Activated CD4-positive, alpha-beta T cell treated with anti-CD3 and anti-CD28 coated beads, Interleukin-2, amount 10 ng/mL, durations not matched to agents 7 days and 5 days (primary cell): ENCODE measurements at regions not wholly inside any gene's neighbourhood (a gene's known extent, or its start where the extent isn't known, plus 50 kb on each side); places are given as distances from the start of the nearest gene placed in this dataset.

Experiments
- CTCF ChIA-PET: fragments of 350-600 bp; sonication (Branson Sonifier 250); formaldehyde crosslinking; loops from one replicate; lab custom pipeline; 2021; ENCODE audit warnings: antibody characterized with exemption; lab: Charles Lee
- POLR2A ChIA-PET: fragments of 350-600 bp; sonication (Branson Sonifier 250); formaldehyde crosslinking; loops from one replicate; lab custom pipeline; 2021; ENCODE audit warnings: antibody characterized with exemption; lab: Charles Lee
- DNase-seq: peaks from one replicate; pipeline ENCODE4 v3.0.0-alpha.2; 2020
- H3K27ac Mint-ChIP-seq: one replicate; pipeline ENCODE4 v1.8.0; 2021; ENCODE audit warnings: mild to moderate bottlenecking, moderate library complexity, mixed read lengths
- H3K27me3 Mint-ChIP-seq: one replicate; pipeline ENCODE4 v1.8.0; 2021; ENCODE audit warnings: mixed read lengths
- H3K36me3 Mint-ChIP-seq: one replicate; pipeline ENCODE4 v1.8.0; 2021; ENCODE audit warnings: low read depth, mixed read lengths
- H3K4me1 Mint-ChIP-seq: one replicate; pipeline ENCODE4 v1.8.0; 2021; ENCODE audit warnings: mixed read lengths
- H3K4me3 Mint-ChIP-seq: one replicate; pipeline ENCODE4 v1.8.0; 2021; ENCODE audit warnings: mild to moderate bottlenecking, moderate library complexity, mixed read lengths
- H3K9me3 Mint-ChIP-seq: one replicate; pipeline ENCODE4 v1.8.0; 2021; ENCODE audit warnings: mixed read lengths

DNA sequence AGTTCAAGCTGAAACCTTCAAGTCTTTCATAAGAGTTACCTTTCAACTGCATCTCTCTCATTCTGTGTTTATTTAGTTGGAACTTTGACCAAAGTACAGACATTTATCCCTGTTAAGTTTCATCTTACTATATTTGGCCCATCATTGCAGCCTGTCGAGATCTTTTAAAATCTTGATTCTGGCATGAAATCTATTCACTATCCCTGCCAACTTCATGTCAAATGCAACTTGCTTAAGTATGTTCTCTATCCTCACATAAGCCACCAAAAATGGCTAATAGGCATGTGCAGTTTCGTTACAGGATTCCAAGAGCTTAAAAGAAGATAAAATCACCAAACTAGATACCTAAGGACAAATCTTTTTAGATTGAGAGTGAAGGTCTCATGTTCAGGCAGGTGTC, 117.5 kb upstream of the KCNQ5 start:
- no peaks in the 10 kb centered on the region for H3K36me3 Mint-ChIP-seq
- no peaks in the 10 kb centered on the region for H3K4me1 Mint-ChIP-seq
- H3K27ac Mint-ChIP-seq = no peak overlapping the region
- no peaks in the 10 kb centered on the region for H3K9me3 Mint-ChIP-seq
- CTCF ChIA-PET = no interaction called here
- no peak for DNase-seq
- H3K4me3 Mint-ChIP-seq = no peak overlapping the region
- POLR2A ChIA-PET = no interaction called here
- H3K27me3 Mint-ChIP-seq = peaks cover 4% of the 10 kb centered on the region

DNA sequence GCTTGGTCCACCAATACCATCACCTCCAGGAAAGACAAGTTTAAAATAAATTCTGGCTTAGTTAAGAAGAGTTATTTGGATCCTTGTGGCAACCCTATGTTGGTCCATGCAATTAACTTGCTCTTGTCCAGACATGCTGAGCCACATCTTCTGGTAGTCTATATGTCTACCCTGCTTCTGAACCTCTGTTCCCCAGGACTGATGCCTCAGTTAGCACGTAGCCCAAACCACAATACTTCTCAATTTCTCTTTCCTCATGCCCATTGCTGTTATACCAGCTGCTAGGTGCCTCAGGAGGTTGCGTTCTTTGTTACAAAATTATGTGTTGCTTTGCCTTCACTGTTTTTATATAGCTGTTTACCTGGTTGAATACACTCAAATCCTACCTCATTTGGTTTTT, 116.4 kb upstream of the KCNQ5 start:
- H3K9me3 Mint-ChIP-seq = no peaks in the 10 kb centered on the region
- ChIA-PET POLR2A (no interaction called here), CTCF (no interaction called here)
- H3K4me3 Mint-ChIP-seq = no peak overlapping the region
- no peak overlapping the region for H3K27ac Mint-ChIP-seq
- peaks cover 11% of the 10 kb centered on the region for H3K27me3 Mint-ChIP-seq
- no peaks in the 10 kb centered on the region for H3K36me3 Mint-ChIP-seq
- no peaks in the 10 kb centered on the region for H3K4me1 Mint-ChIP-seq
- no peak for DNase-seq

DNA sequence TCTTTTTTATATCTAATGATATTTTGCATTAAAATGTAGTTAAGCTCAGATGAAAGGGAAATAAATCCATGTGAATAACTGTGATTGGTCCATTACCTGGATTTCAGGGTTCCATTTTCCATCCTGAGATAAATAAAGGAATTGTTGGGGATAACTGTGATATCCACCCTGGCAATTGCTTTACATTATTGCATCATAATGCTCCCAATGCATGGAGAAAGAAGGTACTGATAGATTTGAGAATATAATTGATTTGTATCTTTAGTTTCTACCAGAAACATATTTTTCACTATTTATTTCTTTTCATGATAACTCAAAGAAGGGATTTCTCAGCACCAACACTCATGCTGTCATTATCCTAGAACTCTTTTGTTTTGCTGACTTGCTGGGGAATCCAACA, 102.0 kb upstream of the KCNQ5 start:
- H3K4me3 Mint-ChIP-seq = no peak overlapping the region
- H3K9me3 Mint-ChIP-seq = no peaks in the 10 kb centered on the region
- DNase-seq = no peak
- CTCF ChIA-PET = no interaction called here
- H3K27ac Mint-ChIP-seq = no peak overlapping the region
- no peaks in the 10 kb centered on the region for H3K36me3 Mint-ChIP-seq
- H3K27me3 Mint-ChIP-seq = peaks cover 7% of the 10 kb centered on the region
- no peaks in the 10 kb centered on the region for H3K4me1 Mint-ChIP-seq
- POLR2A ChIA-PET = no interaction called here

DNA sequence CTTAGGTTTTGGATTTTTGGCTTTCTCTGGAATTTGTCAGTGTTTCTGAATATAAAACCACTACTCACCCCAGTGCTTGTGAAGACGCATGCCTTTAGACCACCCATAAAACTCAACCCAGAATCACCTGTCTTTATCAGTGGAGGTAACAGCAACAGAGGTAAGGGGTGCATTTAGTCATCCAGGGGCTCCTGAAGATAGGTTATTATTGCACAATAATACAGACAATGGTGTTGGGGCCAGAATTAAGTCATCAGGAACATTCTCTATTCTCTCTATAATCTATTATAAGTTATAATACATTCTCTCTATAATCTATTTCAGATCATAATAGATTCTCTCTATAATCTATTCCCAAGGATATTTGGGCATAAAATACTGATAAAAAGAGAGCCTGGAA, 100.2 kb upstream of the KCNQ5 start:
- H3K4me1 Mint-ChIP-seq = no peaks in the 10 kb centered on the region
- H3K9me3 Mint-ChIP-seq = no peaks in the 10 kb centered on the region
- H3K27ac Mint-ChIP-seq = no peak overlapping the region
- H3K4me3 Mint-ChIP-seq = no peak overlapping the region
- H3K27me3 Mint-ChIP-seq = peaks cover 6% of the 10 kb centered on the region
- CTCF ChIA-PET = interaction anchor here (0.6 kb wide), 1 partner anchor 422 kb away, joined by 3 read pairs; no protein-coding TSS in a partner anchor
- no peak for DNase-seq
- H3K36me3 Mint-ChIP-seq = no peaks in the 10 kb centered on the region
- POLR2A ChIA-PET = no interaction called here

DNA sequence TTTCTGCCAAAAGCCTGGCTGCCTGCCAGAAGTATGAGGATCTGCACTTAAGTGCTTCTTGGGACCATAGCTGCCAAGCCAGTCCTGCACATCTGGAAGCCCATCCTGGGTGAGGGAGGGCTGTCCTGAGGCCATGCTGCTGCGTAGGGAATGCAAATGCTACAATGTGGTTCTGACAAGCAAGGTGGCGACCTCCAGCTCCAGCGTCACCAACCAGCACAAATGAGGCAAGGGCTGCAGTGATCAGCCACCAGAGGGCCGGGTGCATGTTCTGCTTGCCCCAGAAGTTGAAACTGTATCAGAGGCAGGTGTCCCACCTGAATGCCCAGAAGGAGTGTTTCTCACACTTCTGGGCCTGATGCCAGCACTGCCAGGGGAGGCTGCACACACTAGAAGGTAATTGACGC, 99.1 kb upstream of the KCNQ5 start:
- DNase-seq = no peak
- CTCF ChIA-PET = no interaction called here

DNA sequence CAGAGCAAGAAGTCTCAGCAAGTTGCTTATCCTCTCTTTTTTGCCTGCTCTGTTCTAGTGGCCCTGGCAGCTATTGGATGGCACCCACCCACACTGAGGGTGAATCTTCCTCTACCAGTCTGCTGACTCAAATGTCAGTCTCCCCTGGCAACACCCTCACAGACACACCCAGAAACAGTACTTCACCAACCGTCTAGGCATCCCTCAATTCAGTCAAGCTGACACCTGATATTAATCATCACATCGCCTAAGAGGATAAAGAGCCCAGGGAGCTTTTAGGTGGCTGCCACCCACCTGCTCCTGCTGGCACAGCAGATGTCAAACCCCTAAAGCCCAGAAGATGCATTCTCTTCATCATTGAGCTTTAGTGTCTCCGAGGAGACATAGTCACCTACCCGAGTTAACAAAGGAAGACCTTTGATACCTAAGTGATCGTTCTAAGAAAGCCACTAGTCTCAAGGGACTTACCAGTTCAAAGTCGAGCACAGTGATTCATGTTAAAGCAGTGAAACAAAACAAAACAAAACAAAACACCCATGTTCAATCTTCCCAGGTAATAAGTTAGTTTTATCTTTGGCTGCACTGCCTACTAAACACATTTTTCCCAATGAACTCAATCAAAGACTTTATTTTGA, 97.7 kb upstream of the KCNQ5 start:
- Mint-ChIP-seq H3K27me3 (peaks cover 6% of the 10 kb centered on the region), H3K36me3 (no peaks in the 10 kb centered on the region), H3K4me3 (no peak overlapping the region), H3K27ac (no peak overlapping the region), H3K9me3 (no peaks in the 10 kb centered on the region), H3K4me1 (no peaks in the 10 kb centered on the region)
- DNase-seq = no peak
- POLR2A ChIA-PET = no interaction called here
- CTCF ChIA-PET = interaction anchor here (0.8 kb wide), 1 partner anchor 22 kb away, joined by 5 read pairs; no protein-coding TSS in a partner anchor

More for the DNA sequence above, 99.1 kb upstream of the KCNQ5 start:
- Mint-ChIP-seq H3K9me3 (no peaks in the 10 kb centered on the region), H3K36me3 (no peaks in the 10 kb centered on the region), H3K27me3 (peaks cover 6% of the 10 kb centered on the region), H3K4me1 (no peaks in the 10 kb centered on the region), H3K4me3 (no peak overlapping the region), H3K27ac (no peak overlapping the region)
- POLR2A ChIA-PET = no interaction called here

DNA sequence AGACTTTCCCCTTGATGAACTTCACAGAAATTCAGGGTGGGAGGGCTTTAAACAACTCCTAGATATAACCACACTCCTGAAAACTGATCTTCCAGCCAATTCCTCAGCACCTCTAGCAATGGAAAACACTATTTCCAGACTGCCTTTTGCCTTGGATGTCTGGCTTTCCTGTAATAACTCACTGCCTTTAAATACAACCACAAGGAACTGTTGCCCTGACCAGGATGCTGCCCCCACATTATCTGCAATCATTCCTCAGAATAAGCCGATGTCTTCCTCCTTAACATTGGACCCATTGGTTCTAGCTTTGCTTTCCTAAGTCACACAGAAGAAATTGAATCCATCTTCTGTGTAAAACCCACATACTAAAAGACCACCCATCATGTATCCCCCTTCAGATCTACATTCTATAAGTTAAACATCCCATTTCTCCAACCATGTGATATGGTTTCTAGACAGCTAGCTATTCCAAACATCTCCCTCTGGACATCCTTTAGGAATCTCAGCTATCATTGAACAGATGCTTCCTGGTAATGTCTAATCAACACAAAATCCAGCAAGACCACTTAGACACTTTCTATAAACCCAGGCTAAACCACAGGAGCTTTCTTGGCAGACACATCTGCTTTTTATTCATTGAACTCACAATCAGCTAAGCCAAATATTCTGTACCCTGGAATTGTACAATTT, 95.9 kb upstream of the KCNQ5 start:
- H3K27ac Mint-ChIP-seq = no peak overlapping the region
- no peaks in the 10 kb centered on the region for H3K4me1 Mint-ChIP-seq
- no peak for DNase-seq
- no peak overlapping the region for H3K4me3 Mint-ChIP-seq
- CTCF ChIA-PET = no interaction called here
- peaks cover 6% of the 10 kb centered on the region for H3K27me3 Mint-ChIP-seq
- no peaks in the 10 kb centered on the region for H3K9me3 Mint-ChIP-seq
- no peaks in the 10 kb centered on the region for H3K36me3 Mint-ChIP-seq
- POLR2A ChIA-PET = no interaction called here

DNA sequence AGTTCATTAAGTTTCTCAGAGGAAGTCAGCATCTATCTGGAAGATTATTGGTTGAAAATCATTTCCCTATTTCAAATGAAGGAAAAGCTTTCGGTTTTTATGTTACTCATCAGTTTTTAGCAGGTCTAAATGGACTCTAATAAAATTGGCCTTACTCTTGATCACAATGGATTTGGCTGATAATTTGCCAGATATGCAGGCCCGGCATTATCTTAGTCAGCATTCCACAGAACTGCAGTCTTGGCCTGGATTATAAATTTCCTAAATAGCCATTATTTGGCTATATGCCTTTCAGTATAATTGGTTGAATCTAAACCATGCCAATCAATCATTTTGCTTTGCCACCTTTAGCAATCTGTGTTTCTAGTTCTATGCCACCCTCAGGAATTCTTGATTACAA, 91.7 kb upstream of the KCNQ5 start:
- Mint-ChIP-seq H3K9me3 (no peaks in the 10 kb centered on the region), H3K4me3 (no peak overlapping the region), H3K27ac (no peak overlapping the region), H3K36me3 (no peaks in the 10 kb centered on the region), H3K27me3 (peaks cover 6% of the 10 kb centered on the region), H3K4me1 (no peaks in the 10 kb centered on the region)
- no peak for DNase-seq
- CTCF ChIA-PET = no interaction called here
- POLR2A ChIA-PET = no interaction called here

DNA sequence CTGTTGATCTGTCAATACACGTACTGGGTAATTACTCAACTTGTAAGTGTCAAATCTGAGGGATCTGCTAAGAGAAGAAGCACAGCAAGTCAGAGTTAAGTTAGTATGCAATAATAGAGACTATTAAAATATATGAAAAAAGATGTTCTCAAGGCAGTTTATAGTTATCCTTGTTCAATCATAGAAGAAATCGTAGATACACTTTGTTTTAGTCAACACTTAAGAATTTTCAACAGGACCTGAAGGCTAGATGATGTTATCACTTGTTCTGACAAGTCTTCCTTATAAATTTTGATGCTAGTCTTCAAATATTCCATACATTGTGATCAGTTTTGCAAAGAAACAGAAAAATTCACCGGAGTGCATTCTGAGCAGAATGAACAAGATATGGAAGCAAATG, 91.1 kb upstream of the KCNQ5 start:
- Mint-ChIP-seq H3K4me1 (no peaks in the 10 kb centered on the region), H3K27me3 (peaks cover 6% of the 10 kb centered on the region), H3K36me3 (no peaks in the 10 kb centered on the region), H3K27ac (no peak overlapping the region), H3K4me3 (no peak overlapping the region), H3K9me3 (no peaks in the 10 kb centered on the region)
- no peak for DNase-seq
- POLR2A ChIA-PET = no interaction called here
- CTCF ChIA-PET = no interaction called here

DNA sequence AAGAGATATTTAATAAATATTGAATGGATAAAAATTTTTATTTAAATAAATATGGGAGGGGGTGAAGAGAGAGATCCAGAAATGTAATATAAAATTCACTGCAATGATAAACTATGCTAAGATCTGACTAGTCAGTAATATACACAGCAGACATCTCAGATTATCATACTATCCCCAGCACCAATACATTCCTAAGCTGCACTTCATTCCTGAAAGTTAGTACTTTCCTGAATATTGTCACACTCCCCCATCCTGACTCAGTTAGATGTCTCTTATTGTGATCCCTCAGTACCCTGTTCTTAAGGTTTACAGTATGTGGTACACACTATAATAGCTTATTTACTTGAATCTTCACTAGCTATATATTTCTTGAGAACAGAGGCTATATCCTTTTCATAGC, 88.3 kb upstream of the KCNQ5 start:
- no peak for DNase-seq
- Mint-ChIP-seq H3K27ac (no peak overlapping the region), H3K4me3 (no peak overlapping the region), H3K27me3 (peaks cover 2% of the 10 kb centered on the region), H3K4me1 (no peaks in the 10 kb centered on the region), H3K36me3 (no peaks in the 10 kb centered on the region), H3K9me3 (no peaks in the 10 kb centered on the region)
- ChIA-PET POLR2A (no interaction called here), CTCF (no interaction called here)

DNA sequence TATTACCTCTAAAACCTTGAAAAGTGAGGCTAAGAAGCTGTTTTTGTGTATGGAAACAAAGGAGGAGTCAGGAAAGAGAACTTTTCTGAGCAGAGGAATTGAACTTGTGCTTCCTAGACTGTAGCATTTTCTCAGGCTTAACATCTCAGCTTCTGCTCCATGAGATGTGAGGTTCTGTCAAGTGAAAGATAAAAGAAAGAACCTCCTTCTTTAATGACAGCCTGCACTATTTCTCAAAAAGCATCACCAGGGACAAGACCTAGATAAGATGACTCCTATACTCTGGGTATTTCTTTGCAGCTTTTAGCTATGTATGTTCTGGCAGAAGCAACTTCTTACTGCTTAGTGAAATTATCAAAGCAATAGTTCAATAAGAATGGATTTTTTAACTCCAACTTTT, 87.6 kb upstream of the KCNQ5 start:
- ChIA-PET CTCF (interaction anchor here (0.5 kb wide), 1 partner anchor 1095 kb away, joined by 4 read pairs; no protein-coding TSS in a partner anchor), POLR2A (no interaction called here)
- H3K27ac Mint-ChIP-seq = no peak overlapping the region
- H3K9me3 Mint-ChIP-seq = no peaks in the 10 kb centered on the region
- H3K4me1 Mint-ChIP-seq = no peaks in the 10 kb centered on the region
- no peaks in the 10 kb centered on the region for H3K36me3 Mint-ChIP-seq
- no peak for DNase-seq
- H3K4me3 Mint-ChIP-seq = no peak overlapping the region
- H3K27me3 Mint-ChIP-seq = no peaks in the 10 kb centered on the region

DNA sequence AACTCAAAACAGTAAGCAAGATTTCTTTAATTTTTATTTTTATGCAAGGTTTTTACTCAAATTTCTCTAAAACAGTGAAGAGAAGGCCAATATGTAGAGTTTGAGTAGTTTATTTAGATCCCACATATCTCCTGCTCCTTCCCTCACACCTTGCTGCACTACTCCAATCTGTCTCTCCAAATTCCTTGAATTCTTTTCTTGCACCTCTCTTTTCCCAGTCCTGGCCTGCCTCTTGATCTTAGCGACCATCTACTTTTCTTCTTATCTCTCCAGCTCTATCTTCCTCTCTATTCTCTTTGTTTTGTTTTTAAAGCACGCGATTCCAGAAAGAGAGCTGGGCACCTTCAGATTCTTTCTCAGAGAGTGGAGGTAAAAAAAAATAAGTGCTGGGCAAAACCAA, 86.7 kb upstream of the KCNQ5 start:
- no peaks in the 10 kb centered on the region for H3K4me1 Mint-ChIP-seq
- H3K4me3 Mint-ChIP-seq = no peak overlapping the region
- DNase-seq = no peak
- no peaks in the 10 kb centered on the region for H3K36me3 Mint-ChIP-seq
- no peaks in the 10 kb centered on the region for H3K27me3 Mint-ChIP-seq
- H3K27ac Mint-ChIP-seq = no peak overlapping the region
- CTCF ChIA-PET = no interaction called here
- H3K9me3 Mint-ChIP-seq = peaks cover 3% of the 10 kb centered on the region
- POLR2A ChIA-PET = no interaction called here

DNA sequence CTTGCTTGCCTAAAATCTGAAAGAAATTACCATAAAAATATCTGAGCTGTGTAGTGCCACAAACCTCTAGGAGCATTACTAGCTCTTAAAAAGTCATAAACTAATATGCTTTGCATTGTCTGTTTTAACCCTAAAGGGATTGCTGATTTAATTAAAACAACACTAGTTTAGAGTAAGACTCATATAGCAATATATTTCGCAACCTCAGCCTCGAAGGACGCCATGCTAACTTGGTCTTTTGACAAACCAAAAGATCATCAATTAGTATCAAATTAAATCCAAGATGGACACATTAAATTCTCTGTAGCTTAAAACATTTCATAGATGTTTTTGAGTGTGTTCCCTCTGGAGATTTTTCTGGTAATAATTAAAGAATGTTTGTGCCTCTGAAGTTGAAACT, 74.8 kb upstream of the KCNQ5 start:
- H3K27ac Mint-ChIP-seq = no peak overlapping the region
- no peaks in the 10 kb centered on the region for H3K27me3 Mint-ChIP-seq
- CTCF ChIA-PET = no interaction called here
- POLR2A ChIA-PET = no interaction called here
- no peak for DNase-seq
- H3K36me3 Mint-ChIP-seq = no peaks in the 10 kb centered on the region
- H3K4me1 Mint-ChIP-seq = no peaks in the 10 kb centered on the region
- no peak overlapping the region for H3K4me3 Mint-ChIP-seq
- peaks cover 3% of the 10 kb centered on the region for H3K9me3 Mint-ChIP-seq

DNA sequence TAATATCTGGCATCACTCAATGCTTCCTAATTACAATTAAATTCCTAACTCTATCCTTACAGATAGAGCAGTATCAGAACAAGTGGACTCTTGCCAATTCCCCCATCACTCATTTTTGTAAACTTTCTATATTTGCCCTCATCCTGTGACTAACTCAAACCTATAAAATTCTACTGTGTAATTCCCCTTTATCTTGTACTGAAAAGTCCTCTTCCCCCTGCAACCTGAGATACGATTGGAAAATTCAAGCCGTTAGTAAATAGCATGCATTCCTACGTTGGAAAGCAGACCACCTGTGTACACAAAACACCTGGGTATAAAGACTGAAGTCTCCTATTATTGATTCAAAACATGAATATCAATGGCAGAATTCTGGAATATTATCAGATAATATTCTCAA, 70.4 kb upstream of the KCNQ5 start:
- ChIA-PET POLR2A (no interaction called here), CTCF (no interaction called here)
- no peak overlapping the region for H3K27ac Mint-ChIP-seq
- peaks cover 2% of the 10 kb centered on the region for H3K4me1 Mint-ChIP-seq
- no peaks in the 10 kb centered on the region for H3K27me3 Mint-ChIP-seq
- H3K36me3 Mint-ChIP-seq = no peaks in the 10 kb centered on the region
- H3K4me3 Mint-ChIP-seq = no peak overlapping the region
- no peaks in the 10 kb centered on the region for H3K9me3 Mint-ChIP-seq
- DNase-seq = no peak
